GM19240 (cell line): ENCODE measurements at regions not wholly inside any gene's neighbourhood (a gene's known extent, or its start where the extent isn't known, plus 50 kb on each side); places are given as distances from the start of the nearest gene placed in this dataset.

Experiments
- DNase-seq: peaks from one replicate; pipeline ENCODE4 v3.0.0; 2011; ENCODE audit warnings: low spot score; ENCODE audit not compliant: insufficient read length

DNA sequence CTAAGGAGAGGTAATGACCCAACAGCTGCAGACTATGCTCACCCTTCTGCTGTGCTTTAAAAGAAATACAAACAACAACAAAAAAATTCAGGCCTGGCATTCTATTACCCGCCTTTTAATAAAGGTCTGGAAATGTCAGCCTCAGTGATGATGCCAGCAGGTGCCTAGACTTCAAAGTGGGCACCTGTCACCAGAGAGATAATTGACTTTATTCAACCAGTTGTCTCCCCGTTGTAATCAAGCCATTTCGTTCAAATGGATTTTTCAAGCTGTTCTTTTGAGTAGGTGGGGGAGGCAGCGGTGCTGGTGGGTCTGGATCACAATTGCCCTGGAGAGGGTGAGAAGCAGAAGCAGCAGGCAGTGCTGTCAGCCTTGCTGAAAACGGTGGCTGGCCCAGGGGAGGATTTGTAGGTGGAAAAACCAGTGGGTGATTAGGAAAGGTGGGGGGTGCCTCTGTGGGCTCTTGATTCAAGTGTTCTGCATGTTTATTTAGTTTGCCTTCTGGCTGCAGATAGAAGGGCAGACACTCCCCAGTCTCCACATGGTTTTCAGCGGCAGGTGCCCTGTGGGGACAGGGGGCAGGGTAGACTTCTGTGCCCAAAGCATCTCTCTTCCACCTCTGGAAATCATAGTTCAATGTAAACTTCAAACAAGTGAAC is 300.2 kb upstream of the SLCO3A1 start:
- no peak for DNase-seq

DNA sequence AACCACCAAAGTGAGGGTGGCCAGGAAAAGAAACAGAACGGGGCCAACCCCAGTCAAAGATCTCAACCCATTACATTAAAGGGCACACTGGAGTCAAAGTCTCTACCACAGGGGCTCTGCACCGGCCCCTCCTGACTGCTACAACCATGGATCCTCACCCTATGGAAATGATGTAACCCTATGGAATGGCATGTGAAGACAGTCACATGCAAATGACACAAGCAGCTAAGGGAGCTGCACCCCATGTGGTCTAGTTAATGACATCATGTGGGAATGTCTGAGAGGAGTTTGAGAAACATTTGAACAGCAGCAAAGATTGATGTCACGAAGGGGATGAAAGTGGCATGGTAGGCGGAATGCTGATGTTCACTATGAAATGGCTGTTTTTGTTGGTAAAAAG is 298.2 kb upstream of the SLCO3A1 start:
- no peak for DNase-seq

DNA sequence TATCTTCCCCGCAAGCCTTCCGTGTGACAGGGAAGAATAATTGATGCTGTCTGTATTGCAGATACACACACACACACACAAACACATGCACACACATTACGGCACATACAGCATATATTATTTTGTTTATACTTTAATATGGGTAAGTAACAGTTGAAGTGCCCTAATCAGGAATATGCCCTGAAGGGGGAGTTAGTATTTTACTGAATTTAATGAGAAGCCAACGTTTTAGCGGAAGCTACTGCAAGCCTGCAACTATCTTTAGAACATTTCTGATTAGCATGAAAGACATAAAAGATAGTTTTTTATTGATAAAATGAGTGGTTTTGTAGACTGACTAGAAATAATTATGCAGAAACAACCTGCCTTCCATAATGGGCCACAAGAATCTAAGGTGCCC is 296.6 kb upstream of the SLCO3A1 start:
- no peak for DNase-seq

DNA sequence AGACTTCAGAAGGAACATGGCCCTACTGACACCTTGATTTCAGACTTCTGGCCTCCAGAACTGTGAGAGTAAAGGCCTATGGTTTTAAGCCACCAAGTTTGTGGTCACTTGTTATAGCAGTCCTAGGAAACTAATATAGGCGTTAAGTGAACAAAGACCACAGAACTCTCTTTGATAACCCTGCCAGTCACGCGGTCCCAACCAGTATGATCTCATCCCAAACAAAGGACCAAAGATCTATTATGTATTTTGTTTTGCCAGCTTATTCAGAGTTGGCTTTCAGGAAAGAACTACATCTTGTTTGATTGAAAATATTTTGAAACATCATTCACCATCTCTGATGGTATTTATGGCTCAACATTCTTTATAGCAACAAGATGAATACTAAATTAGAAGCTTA is 294.4 kb upstream of the SLCO3A1 start:
- DNase-seq: no peak

DNA sequence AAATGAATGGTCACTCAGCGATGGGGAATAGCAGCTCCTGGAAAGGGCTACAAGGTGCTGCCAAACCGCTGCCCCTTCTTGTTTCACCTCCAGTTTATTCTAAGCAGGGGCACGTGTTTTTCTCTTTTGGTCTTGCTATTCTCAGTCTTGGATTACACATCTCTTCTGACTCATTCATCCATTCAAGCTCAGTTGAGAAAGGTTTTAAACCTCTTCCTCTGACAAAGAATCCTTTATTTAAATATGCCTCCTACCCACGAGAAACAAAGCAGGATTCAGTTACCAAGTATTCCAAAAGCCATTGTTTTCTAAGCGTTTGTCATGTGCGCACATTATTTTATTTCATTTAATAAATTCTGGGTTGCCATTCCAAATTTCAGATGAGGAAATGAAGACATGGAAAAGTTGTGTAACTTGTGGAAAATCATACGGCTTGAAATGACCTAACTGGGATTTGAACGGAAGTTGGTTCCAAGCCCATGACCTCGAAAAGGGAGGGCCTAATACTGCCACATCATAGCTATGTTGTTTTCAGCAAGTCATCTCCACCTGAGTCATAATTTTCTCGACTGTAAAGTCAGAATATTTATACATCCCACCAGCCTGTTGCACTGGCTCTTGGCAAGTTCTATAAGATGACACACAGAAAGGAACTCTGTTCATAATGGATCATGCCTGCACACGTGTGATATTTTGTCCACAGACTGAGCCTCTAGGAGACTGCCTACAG is 292.0 kb upstream of the SLCO3A1 start:
- DNase-seq: no peak

DNA sequence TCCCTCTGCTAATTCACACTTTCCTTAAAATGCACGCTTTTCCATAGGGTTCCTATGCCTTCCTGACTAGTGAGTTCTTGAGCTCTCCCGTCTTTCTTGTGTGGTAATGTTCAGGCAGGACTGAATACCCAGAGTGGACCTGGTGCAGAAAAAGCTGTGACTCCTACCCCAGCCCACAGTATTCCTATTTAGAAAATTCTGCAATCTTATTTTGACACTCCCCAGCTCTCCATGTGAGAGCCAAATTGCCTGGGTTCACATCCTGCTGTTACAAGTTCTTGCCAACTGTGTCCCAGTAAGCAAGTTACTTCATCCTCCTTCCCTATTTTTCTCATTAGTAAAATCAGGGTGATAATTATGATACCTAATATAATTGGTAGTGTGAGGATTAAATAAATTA is 290.8 kb upstream of the SLCO3A1 start:
- no peak for DNase-seq

DNA sequence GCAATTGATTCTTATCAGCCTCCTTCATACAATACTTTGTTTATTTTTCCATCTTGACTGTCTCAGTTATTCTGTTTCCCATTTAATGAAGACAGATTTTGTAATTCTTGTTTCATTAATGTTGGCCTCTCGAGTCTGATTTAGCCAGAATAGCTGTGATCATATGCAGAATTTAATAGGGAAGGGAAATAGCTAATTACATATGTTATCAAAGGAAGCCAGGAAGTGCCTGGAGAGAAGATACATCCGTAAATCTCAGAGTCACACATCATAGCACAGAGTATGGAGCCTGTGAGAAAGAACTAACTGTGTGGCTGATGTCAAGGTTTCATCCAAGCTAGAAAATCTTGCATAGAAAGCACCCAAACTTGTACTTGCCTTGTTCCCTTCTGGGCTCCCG is 288.9 kb upstream of the SLCO3A1 start:
- no peak for DNase-seq

DNA sequence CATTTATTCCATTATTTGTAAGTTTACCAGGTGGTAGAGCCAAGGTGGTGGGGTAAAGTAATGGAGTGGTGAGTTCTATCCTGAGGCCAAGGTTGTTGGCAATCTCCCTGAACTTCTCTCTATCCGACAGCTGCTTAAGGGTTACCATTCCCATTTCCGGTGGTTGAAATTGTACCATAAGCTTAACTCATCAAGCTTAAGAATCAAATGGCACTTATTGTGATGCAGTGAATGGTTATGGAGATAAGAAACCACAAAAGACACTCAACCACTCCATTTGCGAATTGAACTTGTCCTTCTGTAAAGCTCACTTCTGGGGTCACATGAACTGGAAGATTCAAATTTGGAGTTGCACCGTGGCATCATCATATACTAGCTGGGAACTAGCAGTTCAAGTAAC is 287.4 kb upstream of the SLCO3A1 start:
- DNase-seq: no peak

DNA sequence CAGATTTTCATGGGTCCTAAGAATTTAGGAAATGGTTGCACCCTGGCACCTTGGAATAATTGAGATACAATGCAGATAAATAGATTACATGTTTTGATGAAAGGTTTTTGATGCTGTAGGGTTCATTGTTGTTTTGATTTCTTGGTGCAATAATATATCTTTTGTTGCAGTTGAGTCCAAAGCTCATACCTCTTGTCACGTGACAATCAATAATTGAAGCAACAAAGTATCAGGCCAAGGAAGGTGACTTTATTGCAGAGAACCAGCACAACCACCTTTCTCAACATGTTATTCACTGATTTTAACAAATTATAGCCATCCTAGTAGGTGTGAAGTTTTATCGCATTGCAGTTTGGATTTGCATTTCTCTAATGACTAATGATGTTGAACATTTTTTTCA is 285.5 kb upstream of the SLCO3A1 start:
- DNase-seq: no peak

DNA sequence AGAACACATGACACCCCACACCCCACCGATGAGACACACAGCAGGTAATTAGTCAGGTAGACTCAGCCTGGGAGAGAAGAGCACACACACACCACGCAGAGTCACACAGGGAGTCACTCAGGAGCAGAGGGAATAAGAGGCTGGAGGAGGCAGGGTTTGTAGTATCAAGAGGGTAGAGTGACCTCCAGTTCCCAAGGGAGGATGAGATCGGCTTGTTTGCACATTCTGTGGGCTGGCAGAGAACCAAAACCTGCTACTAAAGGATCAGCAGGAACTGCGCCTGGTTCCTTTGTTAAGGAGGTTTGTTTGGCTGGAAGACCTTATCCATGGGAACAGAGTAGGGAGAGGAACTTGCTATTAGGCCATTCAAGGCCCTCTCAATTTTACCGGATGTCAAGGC is 281.4 kb upstream of the SLCO3A1 start:
- DNase-seq: no peak

DNA sequence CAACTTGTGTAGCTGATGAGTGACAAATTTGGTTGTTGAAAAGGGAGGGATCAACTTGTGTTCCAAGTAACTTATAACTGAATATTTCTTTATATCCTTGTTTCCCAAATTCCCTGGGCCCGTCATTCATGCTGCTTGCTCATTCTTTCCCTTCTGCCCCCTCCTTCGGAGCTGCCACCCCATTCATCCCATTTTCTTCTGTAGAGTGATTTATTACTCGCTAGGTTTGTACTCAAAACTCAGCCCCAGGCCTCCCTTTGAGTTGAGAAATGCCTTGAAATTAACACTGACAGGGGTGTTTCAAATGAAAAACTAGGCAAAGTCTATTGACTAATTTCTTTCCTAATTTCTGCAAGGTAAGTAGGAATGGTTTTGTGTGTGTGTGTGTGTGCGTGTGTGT is 277.4 kb upstream of the SLCO3A1 start:
- no peak for DNase-seq

DNA sequence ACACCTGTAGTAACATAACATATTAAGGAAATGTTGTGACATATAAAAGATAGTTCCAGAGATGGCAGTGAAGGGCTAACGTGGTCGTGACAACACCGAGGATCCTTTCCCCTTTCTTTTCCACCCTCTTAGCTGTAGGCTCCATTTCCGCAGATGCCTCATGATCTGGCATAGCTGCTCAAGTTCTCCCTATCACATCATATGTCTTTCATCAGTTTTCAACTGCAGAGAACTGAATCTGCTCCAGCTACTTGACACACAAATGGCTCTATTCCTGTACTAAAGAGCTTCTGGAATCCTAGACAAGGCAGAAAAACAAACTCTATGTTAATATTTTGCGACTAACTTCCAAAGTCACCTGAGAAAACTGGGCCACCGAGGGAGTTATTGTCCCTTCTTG is 275.0 kb upstream of the SLCO3A1 start:
- no peak for DNase-seq

DNA sequence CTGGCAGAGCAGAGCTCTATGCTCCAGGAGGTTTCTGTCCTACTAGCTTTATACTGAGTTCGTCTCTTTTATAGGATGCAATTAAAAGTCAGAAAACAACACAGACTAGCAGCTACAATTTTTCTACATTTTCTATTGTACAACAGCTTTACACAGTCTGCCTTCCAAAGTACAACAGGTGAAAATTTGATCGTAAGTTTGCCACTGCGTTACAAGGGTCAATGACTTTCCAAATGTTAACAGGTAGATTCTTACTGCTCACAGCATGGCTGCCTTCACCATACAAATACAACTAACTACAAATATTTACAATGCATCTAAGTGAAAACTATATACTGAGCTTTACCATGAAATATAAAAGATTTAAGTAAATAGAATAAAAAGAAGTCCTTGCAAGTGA is 268.6 kb upstream of the SLCO3A1 start:
- no peak for DNase-seq

DNA sequence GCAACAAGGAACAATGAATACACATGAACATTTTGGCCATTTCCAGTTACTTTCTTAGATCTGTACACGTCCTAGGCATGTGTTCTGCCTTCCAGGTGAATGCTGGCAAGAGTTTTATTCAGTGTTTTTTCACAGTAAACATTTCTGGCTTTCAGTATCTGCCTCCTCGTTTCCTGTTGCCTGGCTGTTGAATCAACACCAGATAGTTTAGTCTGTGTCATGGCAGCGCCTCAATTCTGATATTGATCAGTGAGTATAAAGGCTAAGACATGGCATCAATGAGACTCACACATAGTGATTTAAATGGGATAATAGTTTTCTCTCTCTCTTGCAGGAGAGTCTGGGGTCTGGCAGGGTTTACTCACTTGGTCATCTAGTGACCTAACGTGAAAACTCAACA is 266.9 kb upstream of the SLCO3A1 start:
- DNase-seq: no peak

DNA sequence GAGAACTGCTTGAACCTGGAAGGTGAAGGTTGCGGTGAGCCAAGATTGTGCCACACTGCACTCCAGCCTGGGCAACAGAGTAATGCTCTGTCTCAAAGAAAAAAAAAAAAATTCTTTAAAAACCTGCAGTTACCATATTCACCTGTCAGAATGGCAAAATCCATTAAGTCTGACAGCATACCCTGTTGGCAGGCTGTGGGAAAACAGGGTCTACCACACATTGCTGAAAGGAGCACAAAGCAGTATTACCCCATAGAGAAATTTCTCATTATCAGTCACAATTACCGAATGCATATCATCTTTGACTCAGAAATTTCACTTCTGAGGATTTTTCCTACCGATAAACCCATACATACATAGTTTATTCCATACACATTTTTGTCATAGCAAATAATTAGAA is 264.1 kb upstream of the SLCO3A1 start:
- DNase-seq: no peak

DNA sequence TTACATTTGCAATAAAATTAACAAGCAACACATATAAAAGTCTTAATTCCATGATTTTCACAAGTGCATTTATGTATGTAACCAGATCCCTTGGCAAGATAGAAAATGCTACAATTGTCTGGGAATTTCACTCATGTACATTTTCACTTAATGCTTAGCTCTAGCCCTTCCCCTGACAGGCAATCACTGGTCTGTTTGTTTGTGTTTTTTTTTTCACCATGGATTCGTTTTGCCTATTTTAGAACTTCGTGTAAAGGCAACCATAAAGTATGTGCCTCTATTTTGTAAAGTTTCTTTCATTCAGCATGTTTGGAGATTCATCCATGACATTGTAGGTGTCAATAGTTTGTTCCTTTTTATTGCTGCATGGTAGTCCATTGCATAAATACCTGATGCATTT is 260.9 kb upstream of the SLCO3A1 start:
- DNase-seq: no peak

DNA sequence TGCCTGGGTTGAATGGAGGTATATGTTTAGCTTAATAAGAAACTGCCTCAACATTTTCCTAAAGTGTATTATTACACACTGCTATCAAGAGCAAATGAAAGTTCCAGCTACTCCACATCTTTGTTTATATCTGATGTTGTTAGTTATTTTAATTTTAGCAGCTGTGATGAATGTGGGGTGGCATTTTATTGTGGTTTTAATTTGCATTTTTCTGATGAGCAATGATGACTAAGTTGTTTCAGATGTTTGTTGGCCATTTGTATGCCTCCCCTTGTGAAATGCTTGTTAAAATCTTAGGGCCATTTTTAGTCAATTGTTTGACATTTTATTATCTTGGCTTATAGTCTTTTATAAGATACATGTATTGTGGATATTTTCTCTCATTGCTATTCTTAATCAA is 260.4 kb upstream of the SLCO3A1 start:
- no peak for DNase-seq

DNA sequence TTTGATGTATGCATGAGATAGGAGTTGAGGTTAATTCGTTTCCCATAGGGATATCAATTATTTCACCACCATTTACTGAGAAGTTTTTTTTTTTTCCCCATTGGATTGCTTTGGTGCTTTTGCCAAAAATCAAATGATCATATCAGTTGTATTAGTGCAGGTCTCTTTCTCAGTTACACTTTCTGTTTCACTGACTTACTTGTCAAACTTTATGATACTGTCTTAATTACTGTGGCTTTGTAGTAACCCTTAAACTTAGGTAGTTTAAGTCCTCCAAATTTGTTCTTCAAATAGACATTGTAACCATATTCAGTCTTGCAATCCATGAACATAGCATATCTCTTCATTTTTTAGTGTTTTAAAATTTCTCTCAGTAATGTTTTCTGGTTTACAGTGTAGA is 259.9 kb upstream of the SLCO3A1 start:
- DNase-seq: no peak

DNA sequence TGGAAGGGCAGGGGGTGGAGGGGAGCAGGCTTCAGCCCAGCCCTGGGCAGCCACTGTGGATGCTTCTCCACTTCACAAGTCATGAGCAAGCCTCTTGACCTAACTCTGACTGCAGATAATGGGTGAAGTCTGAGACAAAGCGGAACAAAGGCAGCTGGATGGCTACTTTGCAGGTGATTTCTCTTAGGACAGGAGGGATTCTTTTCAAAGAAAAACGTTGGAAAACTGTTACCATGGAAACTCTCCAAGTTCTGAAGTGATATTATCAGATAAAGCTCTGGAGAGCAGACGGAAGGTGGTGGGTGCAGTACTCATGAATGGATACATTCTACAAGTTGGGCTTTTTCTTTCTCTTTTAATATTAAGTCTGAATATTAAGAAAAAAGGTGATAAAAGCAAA is 254.2 kb upstream of the SLCO3A1 start:
- DNase-seq: no peak

DNA sequence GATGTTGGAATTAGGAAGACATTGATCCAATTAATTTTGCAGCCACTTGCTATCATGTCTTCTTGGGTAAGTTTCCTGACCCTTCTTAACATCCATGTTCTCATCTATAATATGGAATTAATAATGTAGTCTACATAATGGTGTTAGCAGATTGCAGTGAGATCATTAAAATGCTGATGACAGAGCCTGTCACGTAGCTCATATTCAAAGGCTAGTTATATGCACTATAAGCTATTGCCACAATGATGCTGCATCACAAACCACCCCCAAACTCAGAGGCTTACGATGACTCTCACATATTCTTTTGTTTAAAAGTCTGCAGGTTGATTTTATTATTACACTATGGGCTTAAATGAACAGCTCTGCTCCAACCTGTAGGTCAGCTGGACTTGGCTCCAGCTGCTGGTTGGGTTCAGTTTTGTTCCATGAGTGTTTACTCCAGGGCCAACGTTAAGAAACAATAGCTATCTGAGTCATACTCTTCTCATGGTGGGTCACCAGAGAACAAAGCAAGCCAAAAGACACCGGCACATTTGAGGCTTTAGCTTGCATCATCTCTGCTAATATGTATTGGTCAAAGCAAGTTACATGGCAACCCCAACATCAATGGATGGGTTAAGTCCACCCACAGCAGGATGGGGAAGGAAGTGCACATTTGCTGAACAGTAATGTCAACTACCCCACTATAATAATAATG is 250.0 kb upstream of the SLCO3A1 start:
- no peak for DNase-seq

DNA sequence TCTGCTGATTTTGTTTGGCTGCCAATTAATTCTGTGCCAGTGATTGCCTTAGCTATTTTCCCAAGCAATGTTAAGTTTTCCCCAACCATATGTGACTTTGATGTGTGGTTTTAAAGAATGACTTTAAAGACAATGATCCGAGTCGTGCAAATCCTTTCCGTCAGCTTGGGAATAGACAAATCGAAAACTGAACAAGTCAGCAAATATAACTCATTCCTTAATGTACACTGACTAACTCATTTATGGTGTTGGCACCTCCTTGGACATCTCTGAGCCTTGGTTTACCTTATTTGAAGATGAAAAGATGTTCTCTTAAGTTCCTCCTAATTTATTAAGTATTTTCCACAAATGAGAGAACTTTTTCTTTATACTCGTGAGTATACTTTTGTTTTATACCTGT is 249.4 kb upstream of the SLCO3A1 start:
- no peak for DNase-seq

DNA sequence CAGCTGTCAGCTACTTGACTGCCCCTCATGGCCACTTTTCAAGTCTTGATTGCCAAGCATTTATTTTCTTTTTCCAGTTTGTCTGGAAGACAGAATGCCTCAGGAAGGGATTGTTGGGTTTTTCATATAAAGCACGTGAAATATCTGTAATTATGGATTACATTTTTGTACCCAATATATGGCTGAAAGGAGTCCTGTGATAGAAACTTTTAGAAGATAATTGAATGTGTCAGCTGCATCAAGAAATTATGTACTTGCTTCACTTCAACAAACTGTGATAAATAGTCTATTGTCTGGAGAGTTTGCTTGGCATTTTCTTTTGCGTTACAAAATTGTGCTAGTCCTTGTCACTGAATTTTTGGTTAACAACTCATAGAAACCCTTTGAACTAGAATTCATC is 247.9 kb upstream of the SLCO3A1 start:
- DNase-seq: no peak

DNA sequence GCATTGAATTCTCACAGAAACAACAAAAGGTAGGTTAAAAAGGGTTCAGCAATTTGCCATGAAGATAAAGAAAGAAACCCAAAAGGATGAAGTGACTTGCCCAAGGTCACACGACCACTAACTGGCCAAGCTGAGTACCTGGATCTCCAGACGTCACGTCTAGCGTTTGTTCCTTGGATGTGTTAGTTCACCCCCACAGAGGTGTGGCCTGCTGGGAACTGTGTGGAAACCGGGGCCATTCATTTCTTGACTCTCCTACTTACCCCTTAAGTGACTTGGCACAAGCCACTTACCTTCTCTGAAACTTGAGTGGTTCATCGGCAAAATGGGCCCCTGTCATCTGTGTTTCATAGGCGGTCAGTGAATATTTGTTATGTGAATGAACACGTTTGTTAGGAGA is 244.3 kb upstream of the SLCO3A1 start:
- DNase-seq: no peak
